Neural cell (in vitro differentiated cells): ENCODE measurements at regions not wholly inside any gene's neighbourhood (a gene's known extent, or its start where the extent isn't known, plus 50 kb on each side); places are given as distances from the start of the nearest gene placed in this dataset.

ENCODE experiments used
- H2AFZ ChIP-seq: fragments of 200-600, 300-800 bp; sonication (generic), shearing (Covaris generic); 2 replicates; pipeline ENCODE4 v1.6.0; 2014; ENCODE audit warnings: low read depth, mild to moderate bottlenecking, antibody characterized with exemption, low read length, moderate library complexity
- H3F3A ChIP-seq: fragments of 200-600 bp; shearing (Covaris generic); 2 replicates; pipeline ENCODE4 v1.6.1; 2016; ENCODE audit warnings: mild to moderate bottlenecking, moderate library complexity, mixed read lengths, antibody characterized with exemption, low read length; ENCODE audit not compliant: insufficient read depth, poor library complexity, severe bottlenecking
- H3K27ac ChIP-seq: fragments of 200-600, 300-800 bp; sonication (generic), shearing (Covaris generic); 2 replicates; pipeline ENCODE4 v1.5.1; 2014; ENCODE audit warnings: mild to moderate bottlenecking, low read length, moderate library complexity
- H3K27me3 ChIP-seq: fragments of 300-800, 200-600 bp; sonication (generic), shearing (Covaris generic); 2 replicates; pipeline ENCODE4 v1.6.0; 2014; ENCODE audit warnings: mild to moderate bottlenecking, low read depth, low read length, moderate library complexity; ENCODE audit not compliant: insufficient read depth
- H3K36me3 ChIP-seq: fragments of 300-800, 200-600 bp; sonication (generic), shearing (Covaris generic); 2 replicates; pipeline ENCODE4 v1.5.1; 2014; ENCODE audit warnings: mild to moderate bottlenecking, antibody characterized with exemption, low read length, moderate library complexity; ENCODE audit not compliant: insufficient read depth
- H3K4me2 ChIP-seq: fragments of 300-800, 200-600 bp; sonication (generic), shearing (Covaris generic); 2 replicates; pipeline ENCODE4 v1.6.0; 2014; ENCODE audit warnings: mild to moderate bottlenecking, low read length
- H3K4me3 ChIP-seq: fragments of 300-800, 200-600 bp; sonication (generic), shearing (Covaris generic); 2 replicates; pipeline ENCODE4 v1.5.1; 2014; ENCODE audit warnings: mild to moderate bottlenecking, low read length, moderate library complexity
- H3K79me2 ChIP-seq: fragments of 200-600 bp; shearing (Covaris generic); replicated peaks from 2 replicates; pipeline ENCODE4 v1.6.0; 2014; ENCODE audit warnings: mild to moderate bottlenecking, low read length, moderate library complexity; ENCODE audit not compliant: insufficient read depth
- H3K9ac ChIP-seq: fragments of 300-800, 200-600 bp; sonication (generic), shearing (Covaris generic); 2 replicates; pipeline ENCODE4 v1.6.1; 2016; ENCODE audit warnings: mild to moderate bottlenecking, low read length, mixed read lengths
- H3K9me2 ChIP-seq: fragments of 200-600 bp; shearing (Covaris generic); 2 replicates; pipeline ENCODE4 v1.6.1; 2016; ENCODE audit warnings: mild to moderate bottlenecking, low read length, mixed read lengths; ENCODE audit not compliant: insufficient read depth
- H3K9me3 ChIP-seq: fragments of 200-600, 300-800 bp; sonication (generic), shearing (Covaris generic); 2 replicates; pipeline ENCODE4 v1.6.1; 2016; ENCODE audit warnings: mild to moderate bottlenecking, mixed run types, low read length, moderate library complexity, mixed read lengths
- H4K20me1 ChIP-seq: fragments of 200-600 bp; shearing (Covaris generic); 2 replicates; pipeline ENCODE4 v1.6.1; 2016; ENCODE audit warnings: mild to moderate bottlenecking, mixed run types; ENCODE audit not compliant: insufficient read depth
- EP300 ChIP-seq: fragments of 450-650 bp; conservative IDR thresholded peaks from 2 replicates; pipeline ENCODE4 v1.6.1; 2014; ENCODE audit warnings: antibody characterized with exemption, mild to moderate bottlenecking, moderate library complexity; ENCODE audit not compliant: poor library complexity, severe bottlenecking
- EZH2 ChIP-seq: fragments of 200-600, 300-800 bp; shearing (Covaris generic), sonication (generic); IDR thresholded peaks from 2 replicates; pipeline ENCODE4 v1.6.1; 2014; ENCODE audit warnings: antibody characterized with exemption, low read length, borderline replicate concordance, mild to moderate bottlenecking; ENCODE audit not compliant: insufficient read depth, poor library complexity, severe bottlenecking
- MXI1 ChIP-seq: fragments of 450-650 bp; conservative IDR thresholded peaks from 2 replicates; pipeline ENCODE4 v1.6.1; 2014; ENCODE audit warnings: antibody characterized with exemption, mild to moderate bottlenecking; ENCODE audit not compliant: poor library complexity, severe bottlenecking
- POLR2AphosphoS5 ChIP-seq: IDR thresholded peaks from 2 replicates; pipeline ENCODE4 v1.6.1; 2012
- RAD21 ChIP-seq: fragments of 450-650 bp; conservative IDR thresholded peaks from 2 replicates; pipeline ENCODE4 v1.6.1; 2014; ENCODE audit warnings: antibody characterized with exemption, mild to moderate bottlenecking, moderate library complexity
- SMC3 ChIP-seq: fragments of 450-650 bp; conservative IDR thresholded peaks from 2 replicates; pipeline ENCODE4 v1.6.1; 2014; ENCODE audit warnings: antibody characterized with exemption, mild to moderate bottlenecking, moderate library complexity; ENCODE audit not compliant: poor library complexity
- TAF1 ChIP-seq: IDR thresholded peaks from 2 replicates; pipeline ENCODE4 v1.6.1; 2012; ENCODE audit warnings: low read depth
- TF ChIP-seq, protein P1 (sequence below): fragments of 450-650 bp; IDR thresholded peaks from 2 replicates; pipeline ENCODE4 v1.5.1; 2014; ENCODE audit warnings: antibody characterized with exemption, mild to moderate bottlenecking, moderate library complexity; ENCODE audit not compliant: poor library complexity, severe bottlenecking
- TF ChIP-seq, protein P2 (sequence below): IDR thresholded peaks from 2 replicates; pipeline ENCODE4 v1.6.1; 2012; ENCODE audit warnings: borderline replicate concordance

DNA sequence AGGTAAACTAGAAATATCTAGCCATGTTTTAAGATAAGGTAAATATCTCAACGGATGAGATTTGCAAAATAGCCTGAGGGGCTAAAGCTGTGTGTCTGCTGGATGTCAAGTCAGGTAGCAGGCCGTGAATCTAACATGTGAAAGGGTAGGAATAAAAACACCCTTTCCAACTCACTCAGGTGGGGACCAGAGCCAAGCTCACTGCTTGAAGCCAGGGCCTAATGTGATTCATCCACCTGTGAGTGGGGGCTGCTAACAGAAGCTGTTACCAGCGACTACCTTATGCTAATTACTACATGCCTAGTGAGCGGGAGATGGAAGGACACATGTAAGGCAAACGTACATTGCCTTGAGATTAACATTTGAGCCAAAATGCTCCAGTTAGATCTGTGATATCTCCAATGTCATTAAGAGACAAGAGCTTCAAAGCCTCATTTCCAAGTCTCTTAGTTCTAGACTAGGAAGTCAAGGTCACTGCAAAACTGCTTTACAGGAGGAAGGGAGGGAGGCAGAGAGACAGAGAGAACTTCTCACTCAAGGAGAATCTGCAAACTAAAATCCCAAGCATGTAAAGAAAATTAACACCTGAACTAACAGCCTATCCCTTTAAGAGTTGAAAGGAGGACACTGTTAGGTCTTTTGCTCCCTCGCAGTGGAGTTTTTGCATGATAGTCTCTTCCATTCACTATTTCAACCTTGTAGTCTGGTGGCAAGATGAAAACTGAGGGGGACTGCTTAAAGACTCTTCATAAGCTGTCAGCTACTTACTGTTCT, 141.6 kb upstream of the RPS23 start:
- H3K4me3 ChIP-seq = no peak overlapping the region
- no peaks in the 10 kb centered on the region for H3K79me2 ChIP-seq
- H3K9ac ChIP-seq = no peak overlapping the region
- no peaks in the 10 kb centered on the region for H3K9me2 ChIP-seq
- TF ChIP-seq EZH2 (no peak), EP300 (no peak), MXI1 (no peak), TAF1 (no peak)
- TF ChIP-seq, protein P1, sequence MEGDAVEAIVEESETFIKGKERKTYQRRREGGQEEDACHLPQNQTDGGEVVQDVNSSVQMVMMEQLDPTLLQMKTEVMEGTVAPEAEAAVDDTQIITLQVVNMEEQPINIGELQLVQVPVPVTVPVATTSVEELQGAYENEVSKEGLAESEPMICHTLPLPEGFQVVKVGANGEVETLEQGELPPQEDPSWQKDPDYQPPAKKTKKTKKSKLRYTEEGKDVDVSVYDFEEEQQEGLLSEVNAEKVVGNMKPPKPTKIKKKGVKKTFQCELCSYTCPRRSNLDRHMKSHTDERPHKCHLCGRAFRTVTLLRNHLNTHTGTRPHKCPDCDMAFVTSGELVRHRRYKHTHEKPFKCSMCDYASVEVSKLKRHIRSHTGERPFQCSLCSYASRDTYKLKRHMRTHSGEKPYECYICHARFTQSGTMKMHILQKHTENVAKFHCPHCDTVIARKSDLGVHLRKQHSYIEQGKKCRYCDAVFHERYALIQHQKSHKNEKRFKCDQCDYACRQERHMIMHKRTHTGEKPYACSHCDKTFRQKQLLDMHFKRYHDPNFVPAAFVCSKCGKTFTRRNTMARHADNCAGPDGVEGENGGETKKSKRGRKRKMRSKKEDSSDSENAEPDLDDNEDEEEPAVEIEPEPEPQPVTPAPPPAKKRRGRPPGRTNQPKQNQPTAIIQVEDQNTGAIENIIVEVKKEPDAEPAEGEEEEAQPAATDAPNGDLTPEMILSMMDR = no peak
- TF ChIP-seq, protein P2, sequence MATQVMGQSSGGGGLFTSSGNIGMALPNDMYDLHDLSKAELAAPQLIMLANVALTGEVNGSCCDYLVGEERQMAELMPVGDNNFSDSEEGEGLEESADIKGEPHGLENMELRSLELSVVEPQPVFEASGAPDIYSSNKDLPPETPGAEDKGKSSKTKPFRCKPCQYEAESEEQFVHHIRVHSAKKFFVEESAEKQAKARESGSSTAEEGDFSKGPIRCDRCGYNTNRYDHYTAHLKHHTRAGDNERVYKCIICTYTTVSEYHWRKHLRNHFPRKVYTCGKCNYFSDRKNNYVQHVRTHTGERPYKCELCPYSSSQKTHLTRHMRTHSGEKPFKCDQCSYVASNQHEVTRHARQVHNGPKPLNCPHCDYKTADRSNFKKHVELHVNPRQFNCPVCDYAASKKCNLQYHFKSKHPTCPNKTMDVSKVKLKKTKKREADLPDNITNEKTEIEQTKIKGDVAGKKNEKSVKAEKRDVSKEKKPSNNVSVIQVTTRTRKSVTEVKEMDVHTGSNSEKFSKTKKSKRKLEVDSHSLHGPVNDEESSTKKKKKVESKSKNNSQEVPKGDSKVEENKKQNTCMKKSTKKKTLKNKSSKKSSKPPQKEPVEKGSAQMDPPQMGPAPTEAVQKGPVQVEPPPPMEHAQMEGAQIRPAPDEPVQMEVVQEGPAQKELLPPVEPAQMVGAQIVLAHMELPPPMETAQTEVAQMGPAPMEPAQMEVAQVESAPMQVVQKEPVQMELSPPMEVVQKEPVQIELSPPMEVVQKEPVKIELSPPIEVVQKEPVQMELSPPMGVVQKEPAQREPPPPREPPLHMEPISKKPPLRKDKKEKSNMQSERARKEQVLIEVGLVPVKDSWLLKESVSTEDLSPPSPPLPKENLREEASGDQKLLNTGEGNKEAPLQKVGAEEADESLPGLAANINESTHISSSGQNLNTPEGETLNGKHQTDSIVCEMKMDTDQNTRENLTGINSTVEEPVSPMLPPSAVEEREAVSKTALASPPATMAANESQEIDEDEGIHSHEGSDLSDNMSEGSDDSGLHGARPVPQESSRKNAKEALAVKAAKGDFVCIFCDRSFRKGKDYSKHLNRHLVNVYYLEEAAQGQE = no peak
- no peaks in the 10 kb centered on the region for H4K20me1 ChIP-seq
- H3K4me2 ChIP-seq = no peak overlapping the region
- H3K9me3 ChIP-seq = no peaks in the 10 kb centered on the region
- no peak overlapping the region for H3K27ac ChIP-seq
- H3F3A ChIP-seq = no peaks in the 10 kb centered on the region
- peak overlapping the region; percentile 8 for H2AFZ ChIP-seq
- no peaks in the 10 kb centered on the region for H3K36me3 ChIP-seq
- H3K27me3 ChIP-seq = no peaks in the 10 kb centered on the region

DNA sequence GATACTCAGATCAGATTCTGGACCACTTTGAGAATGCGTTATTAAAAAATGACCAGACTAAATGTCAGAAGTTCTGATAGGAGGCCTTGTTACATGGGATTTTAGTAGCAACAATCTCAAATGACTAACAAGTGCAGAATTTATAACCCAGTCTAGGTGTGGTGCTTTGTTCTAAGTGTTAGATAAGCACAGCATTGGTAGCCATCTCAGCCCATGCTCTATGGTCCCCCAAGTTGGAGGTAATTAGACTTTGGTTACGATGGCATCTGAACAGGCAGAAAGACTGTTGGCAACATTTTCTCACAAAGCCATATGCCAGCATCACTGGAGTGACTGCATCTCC, 140.4 kb upstream of the RPS23 start:
- Histone ChIP-seq H3K4me3 (no peak overlapping the region), H3K9me3 (no peaks in the 10 kb centered on the region), H3K79me2 (no peaks in the 10 kb centered on the region), H3K9me2 (no peaks in the 10 kb centered on the region), H3K36me3 (no peaks in the 10 kb centered on the region), H3F3A (no peaks in the 10 kb centered on the region), H3K27ac (no peak overlapping the region), H2AFZ (no peak overlapping the region), H3K4me2 (no peak overlapping the region), H4K20me1 (no peaks in the 10 kb centered on the region), H3K9ac (no peak overlapping the region), H3K27me3 (no peaks in the 10 kb centered on the region)
- no peak for TF ChIP-seq TAF1
- TF ChIP-seq, protein P1 = no peak
- no peak for TF ChIP-seq EZH2
- TF ChIP-seq EP300 = no peak
- no peak for TF ChIP-seq POLR2AphosphoS5
- no peak for TF ChIP-seq MXI1
- no peak for TF ChIP-seq SMC3
- TF ChIP-seq RAD21 = no peak
- TF ChIP-seq, protein P2 = no peak
